Gastroesophageal sphincter (tissue), 4 donors: ENCODE measurements at regions not wholly inside any gene's neighbourhood (a gene's known extent, or its start where the extent isn't known, plus 50 kb on each side); places are given as distances from the start of the nearest gene placed in this dataset.

ENCODE experiments used
- ATAC-seq: fragments of 150-250 bp; one replicate; pipeline ENCODE4 v1.9.1; 2016; ENCODE audit warnings: mild to moderate bottlenecking, moderate library complexity
- H3K27ac ChIP-seq, 4 donors: fragments of 200-600 bp; sonication (generic) in 3 of 4; 1 replicate in 3 of 4; 2 replicates in 1 of 4; pipeline ENCODE4 v1.5.1; 2016 to 2019
- H3K27me3 ChIP-seq: fragments of 200-600 bp; sonication (generic); one replicate; pipeline ENCODE4 v1.5.1; 2019
- H3K36me3 ChIP-seq, 2 donors: fragments of 200-600 bp; sonication (generic); one replicate each; pipeline ENCODE4 v1.5.1; 2019; ENCODE audit warnings: control low read depth in 1 of 2
- H3K4me1 ChIP-seq, 3 donors: fragments of 200-600 bp; sonication (generic); 1 replicate in 2 of 3; 2 replicates in 1 of 3; pipeline ENCODE4 v1.5.1; 2016 to 2019; ENCODE audit warnings: control low read depth in 2 of 3
- H3K4me3 ChIP-seq, 2 donors: fragments of 200-600 bp; sonication (generic); one replicate each; pipeline ENCODE4 v1.5.1; 2019; ENCODE audit warnings: mild to moderate bottlenecking in 1 of 2, moderate library complexity in 1 of 2
- H3K9me3 ChIP-seq, 3 donors: fragments of 200-600 bp; sonication (generic); one replicate each; pipeline ENCODE4 v1.5.1; 2017 to 2019; ENCODE audit warnings: control low read depth in 2 of 3
- EP300 ChIP-seq: sonication (generic); formaldehyde crosslinking; IDR thresholded peaks from one replicate; pipeline ENCODE4 v1.6.1; 2017; ENCODE audit warnings: antibody characterized with exemption, mild to moderate bottlenecking
- POLR2A ChIP-seq, 2 donors: fragments of 450-650 bp; IDR thresholded peaks; one replicate each; pipeline ENCODE4 v1.6.1; 2017; ENCODE audit warnings: antibody characterized with exemption in 2 of 2, mild to moderate bottlenecking in 2 of 2, moderate library complexity in 1 of 2
- POLR2AphosphoS5 ChIP-seq: sonication (generic); formaldehyde crosslinking; IDR thresholded peaks from one replicate; pipeline ENCODE4 v1.6.1; 2017; ENCODE audit warnings: antibody characterized with exemption
- WGBS, 2 donors: methylation state at CpG; one replicate each; pipeline ENCODE4 v1.1.5; 2018; ENCODE audit warnings: low coverage in 1 of 2; 5-methylcytosine and 5-hydroxymethylcytosine counted together
- TF ChIP-seq, protein P1 (sequence below), 4 experiments: fragments of 200-600 bp in 2 of 4; fragments of 450-650 bp in 2 of 4; sonication (generic) in 1 of 4; IDR thresholded peaks; one replicate each; pipeline ENCODE4 v1.5.1; 2017 to 2019; ENCODE audit warnings: antibody characterized with exemption in 4 of 4, mild to moderate bottlenecking in 2 of 4, moderate library complexity in 2 of 4

DNA sequence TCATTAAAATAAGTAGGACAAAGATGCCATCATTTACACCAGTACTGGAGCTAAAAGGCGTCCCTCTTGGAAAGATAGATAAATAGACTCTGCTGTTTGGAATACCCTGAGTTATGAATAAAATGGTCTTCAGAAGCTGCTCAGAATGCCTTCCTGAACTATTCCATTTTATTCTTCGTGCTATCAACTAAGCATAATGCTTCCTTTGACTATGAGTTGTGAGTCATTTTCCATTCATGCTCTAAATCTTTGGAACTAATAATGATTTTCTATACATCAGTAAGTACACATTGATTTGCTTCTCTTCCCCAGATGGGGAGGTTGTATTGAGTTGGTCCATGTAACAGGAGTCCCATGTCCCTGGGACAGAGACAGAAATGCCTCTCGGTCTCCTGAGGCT, 98.3 kb upstream of the PDE7B start:
- TF ChIP-seq, protein P1, sequence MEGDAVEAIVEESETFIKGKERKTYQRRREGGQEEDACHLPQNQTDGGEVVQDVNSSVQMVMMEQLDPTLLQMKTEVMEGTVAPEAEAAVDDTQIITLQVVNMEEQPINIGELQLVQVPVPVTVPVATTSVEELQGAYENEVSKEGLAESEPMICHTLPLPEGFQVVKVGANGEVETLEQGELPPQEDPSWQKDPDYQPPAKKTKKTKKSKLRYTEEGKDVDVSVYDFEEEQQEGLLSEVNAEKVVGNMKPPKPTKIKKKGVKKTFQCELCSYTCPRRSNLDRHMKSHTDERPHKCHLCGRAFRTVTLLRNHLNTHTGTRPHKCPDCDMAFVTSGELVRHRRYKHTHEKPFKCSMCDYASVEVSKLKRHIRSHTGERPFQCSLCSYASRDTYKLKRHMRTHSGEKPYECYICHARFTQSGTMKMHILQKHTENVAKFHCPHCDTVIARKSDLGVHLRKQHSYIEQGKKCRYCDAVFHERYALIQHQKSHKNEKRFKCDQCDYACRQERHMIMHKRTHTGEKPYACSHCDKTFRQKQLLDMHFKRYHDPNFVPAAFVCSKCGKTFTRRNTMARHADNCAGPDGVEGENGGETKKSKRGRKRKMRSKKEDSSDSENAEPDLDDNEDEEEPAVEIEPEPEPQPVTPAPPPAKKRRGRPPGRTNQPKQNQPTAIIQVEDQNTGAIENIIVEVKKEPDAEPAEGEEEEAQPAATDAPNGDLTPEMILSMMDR (IDR thresholded peaks at IDR 0.05), result no peak
- TF ChIP-seq POLR2A (IDR thresholded peaks at IDR 0.05), result no peak
- H3K36me3 ChIP-seq, result no peaks in the 10 kb centered on the region
- H3K9me3 ChIP-seq, result no peaks in the 10 kb centered on the region
- ATAC-seq, result no peak
- H3K4me1 ChIP-seq, result no peaks in the 10 kb centered on the region
- WGBS, 2 donors, result 86 to 93% methylated on average over 2 to 3 of the region's 3 CpGs
- no peak overlapping the region for H3K27ac ChIP-seq
- no peak overlapping the region for H3K4me3 ChIP-seq
- H3K27me3 ChIP-seq, result no peaks in the 10 kb centered on the region

DNA sequence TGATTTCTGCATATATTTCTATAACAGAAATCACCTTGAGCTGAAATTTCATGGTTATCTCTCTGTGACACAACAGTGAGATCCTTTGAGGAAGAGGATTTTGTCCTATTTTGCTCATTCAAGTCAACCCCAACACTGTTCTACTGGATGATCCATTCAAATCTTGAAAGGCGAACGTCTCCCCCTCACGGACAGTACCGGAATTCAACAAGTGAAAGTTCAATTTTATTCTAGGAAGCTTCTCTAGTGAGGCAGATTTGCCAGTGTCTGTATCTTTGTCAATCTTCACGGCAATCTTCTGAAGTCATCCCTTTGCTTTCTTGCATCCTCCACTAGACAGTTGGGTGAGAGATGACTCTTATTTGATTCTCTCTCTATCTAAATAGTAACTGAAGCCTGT, 91.7 kb upstream of the PDE7B start:
- 76 to 84% methylated on average over 3 to 5 of the region's 5 CpGs for WGBS, 2 donors
- no peaks in the 10 kb centered on the region for H3K36me3 ChIP-seq
- no peaks in the 10 kb centered on the region for H3K4me1 ChIP-seq
- H3K4me3 ChIP-seq, result no peak overlapping the region
- no peaks in the 10 kb centered on the region for H3K27me3 ChIP-seq
- no peaks in the 10 kb centered on the region for H3K9me3 ChIP-seq
- no peak for TF ChIP-seq POLR2A (IDR thresholded peaks at IDR 0.05)
- TF ChIP-seq POLR2AphosphoS5, result no peak
- TF ChIP-seq EP300, result no peak
- no peak overlapping the region for H3K27ac ChIP-seq
- no peak for ATAC-seq

DNA sequence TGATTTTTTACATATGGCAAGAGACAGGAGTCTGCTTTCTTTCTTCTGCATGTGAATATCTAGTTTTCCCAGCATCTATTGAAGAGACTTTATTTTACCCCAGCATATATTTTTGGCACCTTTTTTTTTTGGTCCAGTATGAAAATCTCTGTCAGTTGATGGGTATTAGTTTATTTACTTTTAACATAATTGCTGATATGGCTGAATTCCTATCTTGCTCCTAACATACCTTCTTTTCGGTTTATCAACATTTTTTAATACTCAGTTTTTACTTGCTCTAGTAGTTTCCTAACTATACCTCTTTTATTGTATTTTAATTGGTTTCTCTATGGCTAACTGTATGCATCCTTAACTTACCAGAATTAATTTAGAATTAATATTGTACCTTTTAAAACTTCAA, 77.5 kb upstream of the PDE7B start:
- no peaks in the 10 kb centered on the region for H3K4me1 ChIP-seq
- H3K4me3 ChIP-seq, result no peak overlapping the region
- no peaks in the 10 kb centered on the region for H3K36me3 ChIP-seq
- WGBS, 2 donors, result 86 to 95% methylated on average over 1 of the region's 1 CpG
- no peaks in the 10 kb centered on the region for H3K9me3 ChIP-seq
- TF ChIP-seq POLR2A (IDR thresholded peaks at IDR 0.05), result no peak
- no peak for TF ChIP-seq EP300
- TF ChIP-seq, protein P1 (IDR thresholded peaks at IDR 0.05), result no peak
- no peak for TF ChIP-seq POLR2AphosphoS5
- H3K27me3 ChIP-seq, result no peaks in the 10 kb centered on the region
- no peak for ATAC-seq
- H3K27ac ChIP-seq, result no peak overlapping the region

DNA sequence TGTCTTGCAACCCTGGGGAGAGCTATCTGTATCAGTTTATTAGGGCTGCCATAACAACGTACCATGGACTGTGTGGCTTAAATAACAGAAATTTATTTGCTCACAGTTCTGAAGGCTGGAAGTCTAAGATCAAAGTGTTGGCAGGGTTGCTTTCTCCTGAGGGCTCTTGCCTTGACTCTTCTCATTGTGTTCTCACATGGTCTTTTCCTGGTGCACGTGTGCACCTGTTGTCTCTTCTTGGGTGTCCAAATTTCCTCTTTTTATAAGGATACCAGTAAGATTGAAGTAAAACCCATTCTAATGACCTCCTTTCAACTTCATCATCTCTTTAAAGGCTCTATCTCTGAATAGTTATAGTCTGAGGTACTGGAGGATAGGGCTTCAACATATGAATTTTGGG, 72.3 kb upstream of the PDE7B start:
- no peaks in the 10 kb centered on the region for H3K36me3 ChIP-seq
- H3K4me1 ChIP-seq, result no peaks in the 10 kb centered on the region
- no peaks in the 10 kb centered on the region for H3K9me3 ChIP-seq
- no peak for ATAC-seq
- no peak overlapping the region for H3K4me3 ChIP-seq
- H3K27me3 ChIP-seq, result no peaks in the 10 kb centered on the region
- no peak for TF ChIP-seq EP300
- H3K27ac ChIP-seq, result no peak overlapping the region
- WGBS, 2 donors, result 70 to 100% methylated on average over 2 of the region's 2 CpGs

DNA sequence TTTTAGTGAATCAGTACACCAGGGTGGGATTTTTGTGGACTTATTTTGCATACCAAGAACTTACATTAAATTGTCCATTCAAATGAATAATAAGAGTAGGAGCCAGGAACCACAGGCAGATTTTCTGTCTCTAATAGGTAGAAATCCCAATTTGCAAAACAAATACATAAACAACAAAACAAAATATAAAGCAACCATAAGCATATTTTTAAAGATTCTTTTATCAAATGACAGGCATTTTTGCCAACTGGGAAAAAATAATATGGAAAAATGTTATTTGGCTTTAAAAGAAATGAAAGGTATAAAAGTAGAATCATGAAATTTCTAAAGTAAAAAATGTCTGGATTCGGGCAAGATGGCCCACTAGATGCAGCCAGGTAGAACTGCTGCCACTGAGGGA, 71.2 kb upstream of the PDE7B start:
- Histone ChIP-seq H3K4me3 (no peak overlapping the region), H3K9me3 (no peaks in the 10 kb centered on the region), H3K4me1 (no peaks in the 10 kb centered on the region), H3K27me3 (no peaks in the 10 kb centered on the region), H3K36me3 (no peaks in the 10 kb centered on the region), H3K27ac (no peak overlapping the region)
- no peak for ATAC-seq
- 33 to 94% methylated on average over 1 of the region's 1 CpG for WGBS, 2 donors
- TF ChIP-seq POLR2AphosphoS5 (no peak), POLR2A (IDR thresholded peaks at IDR 0.05) (no peak), EP300 (no peak)
- TF ChIP-seq, protein P1 (IDR thresholded peaks at IDR 0.05), result no peak

DNA sequence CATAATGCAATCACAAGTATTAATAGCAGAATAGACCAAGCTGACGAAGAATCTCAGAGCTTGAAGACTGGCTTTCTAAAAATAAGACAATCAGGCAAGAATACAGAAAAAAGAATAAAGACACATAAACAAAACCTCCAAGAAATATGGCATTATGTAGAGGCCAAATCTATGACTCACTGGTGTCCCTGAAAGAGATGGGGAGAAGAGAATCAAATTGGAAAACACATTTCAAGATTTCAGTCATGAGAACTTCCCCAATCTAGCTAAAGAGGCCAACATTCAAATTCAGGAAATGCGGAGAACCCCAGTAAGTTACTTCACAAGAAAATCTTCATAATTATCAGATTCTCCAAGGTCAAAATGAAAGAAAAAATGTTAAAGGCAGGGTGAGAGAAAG, 69.0 kb upstream of the PDE7B start:
- Histone ChIP-seq H3K27me3 (no peaks in the 10 kb centered on the region), H3K4me1 (no peaks in the 10 kb centered on the region), H3K9me3 (no peaks in the 10 kb centered on the region), H3K27ac (no peak overlapping the region), H3K36me3 (no peaks in the 10 kb centered on the region), H3K4me3 (no peak overlapping the region)
- no peak for ATAC-seq
- TF ChIP-seq EP300 (no peak), POLR2AphosphoS5 (no peak), POLR2A (IDR thresholded peaks at IDR 0.05) (no peak)
- TF ChIP-seq, protein P1 (IDR thresholded peaks at IDR 0.05), result no peak
- WGBS, 2 donors, result 69 to 75% methylated on average over 1 to 2 of the region's 2 CpGs
